ENCODE measurements at regions not wholly inside any gene's neighbourhood (a gene's known extent, or its start where the extent isn't known, plus 50 kb on each side); places are given as distances from the start of the nearest gene placed in this dataset.

GRCh38 chr2:163990541-163990940 is 254.7 kb upstream of the FIGN start:
- POLR2A ChIA-PET (ENCODE audit: unreplicated experiment): no interaction called here

More at GRCh38 chr2:163990541-163990940, 254.7 kb upstream of the FIGN start:
- Histone ChIP-seq H2BK20ac (ENCODE audit: low read depth, low read length) (no peak overlapping the region), H2AFZ (replicated peaks; ENCODE audit: low read length, poor library complexity) (no peak overlapping the region), H2AK5ac (ENCODE audit: low read depth, low read length) (no peak overlapping the region), H2BK15ac (ENCODE audit: low read depth, low read length) (no peak overlapping the region), H3K4ac (ENCODE audit: low read depth, low read length) (no peak overlapping the region), H4K5ac (ENCODE audit: low read depth, low read length) (no peak overlapping the region), H2BK5ac (ENCODE audit: low read depth, low read length, poor library complexity, severe bottlenecking) (no peak overlapping the region), H4K20me1 (ENCODE audit: insufficient read depth, low read length) (no peaks in the 10 kb centered on the region), H4K8ac (ENCODE audit: low read depth in 2 of 2, low read length in 2 of 2) (no peak overlapping the region), H3K56ac (ENCODE audit: extremely low read depth, insufficient read depth, low read length) (no peak overlapping the region), H3K4me2 (ENCODE audit: low read depth, low read length) (no peak overlapping the region), H3K36me3 (ENCODE audit: control insufficient read depth, insufficient read depth, low read length) (no peaks in the 10 kb centered on the region), H3K27me3 (ENCODE audit: control insufficient read depth, insufficient read depth, low read length) (no peaks in the 10 kb centered on the region), H3K9me1 (ENCODE audit: insufficient read depth, low read length) (no peaks in the 10 kb centered on the region), H3K27ac (ENCODE audit: insufficient read depth, low read length) (no peak overlapping the region), H2BK120ac (ENCODE audit: low read depth, low read length) (no peak overlapping the region), H4K91ac (ENCODE audit: insufficient read depth, low read depth, low read length) (no peak overlapping the region), H3K18ac (ENCODE audit: low read depth, low read length) (no peak overlapping the region), H3K9me3 (ENCODE audit: control insufficient read depth, insufficient read depth, low read length) (peaks cover 7% of the 10 kb centered on the region; the same call in 1 of the 2 replicates), H3K23ac (ENCODE audit: low read depth, low read length) (no peak overlapping the region), H3K4me1 (ENCODE audit: control insufficient read depth, insufficient read depth, low read length) (no peaks in the 10 kb centered on the region), H3K79me1 (ENCODE audit: low read depth in 1 of 2, low read length in 2 of 2) (no peaks in the 10 kb centered on the region), H2AK9ac (replicated peaks; ENCODE audit: low read depth, low read length, poor library complexity) (no peak overlapping the region), H3K4me3 (ENCODE audit: insufficient read depth, low read depth, low read length) (no peak overlapping the region), H3K9ac (ENCODE audit: low read depth, low read length) (no peak overlapping the region), H3K14ac (replicated peaks; ENCODE audit: low read depth, low read length) (no peak overlapping the region)
- ATAC-seq (ENCODE audit: low read depth) (no peak), DNase-seq (no peak)
- TF ChIP-seq CHD1 (IDR thresholded peaks at IDR 0.05; ENCODE audit: low read depth, low read length) (no peak), ELK1 (IDR thresholded peaks at IDR 0.05; ENCODE audit: borderline replicate concordance, low read depth, low read length) (no peak), SMC3 (IDR thresholded peaks at IDR 0.05; ENCODE audit: low read depth, low read length) (no peak), MAZ (IDR thresholded peaks at IDR 0.05; ENCODE audit: borderline replicate concordance, low read depth, low read length) (no peak), RCOR1 (IDR thresholded peaks at IDR 0.05; ENCODE audit: insufficient replicate concordance, low read length) (no peak), USF2 (IDR thresholded peaks at IDR 0.05; ENCODE audit: low read depth, low read length) (no peak), FOS (IDR thresholded peaks at IDR 0.05; ENCODE audit: low read depth, low read length) (no peak), BHLHE40 (IDR thresholded peaks at IDR 0.05; ENCODE audit: low read depth, low read length) (no peak), CTCF (conservative IDR thresholded peaks at IDR 0.05; ENCODE audit: low read depth, low read length) (no peak), MXI1 (IDR thresholded peaks at IDR 0.05; ENCODE audit: borderline replicate concordance, low read depth, low read length) (no peak), NFE2L2 (IDR thresholded peaks at IDR 0.05; ENCODE audit: low read depth, low read length) (no peak), CEBPB (IDR thresholded peaks at IDR 0.05; ENCODE audit: low read depth, low read length) (no peak), RFX5 (IDR thresholded peaks at IDR 0.05; ENCODE audit: low read depth, low read length) (no peak)
- dilution Hi-C loops (cut with HindIII; ENCODE audit: low sequenced_read_pairs, unreplicated experiment) (no loop called here), in situ Hi-C loops (cut with MboI; ENCODE audit: low sequenced_read_pairs) (no loop called here), intact Hi-C loops (cut with micrococcal nuclease) (no loop called here)
- CTCF ChIA-PET: interaction anchor here (0.6 kb wide), 1 partner anchor 1198 kb away, joined by 4 read pairs; no protein-coding TSS in a partner anchor
- WGBS, 2 experiments (ENCODE audit: extremely low coverage in 2 of 2, insufficient read length in 1 of 2): no CpG with 5 or more reads among the region's 2 CpGs
- BruUV-seq (replicated peaks): no TSS peak

Data from IMR-90 (cell line).